Activated naive CD4-positive, alpha-beta T cell treated with anti-CD3 and anti-CD28 coated beads, Interleukin-2, amount 10 ng/mL, durations not matched to agents 7 days and 5 days (primary cell): ENCODE measurements at regions not wholly inside any gene's neighbourhood (a gene's known extent, or its start where the extent isn't known, plus 50 kb on each side); places are given as distances from the start of the nearest gene placed in this dataset.

Source experiments
- CTCF ChIA-PET: fragments of 350-600 bp; sonication (Branson Sonifier 250); formaldehyde crosslinking; loops from one replicate; lab custom pipeline; 2021; ENCODE audit warnings: antibody characterized with exemption; lab: Charles Lee
- DNase-seq: peaks from one replicate; pipeline ENCODE4 v3.0.0-alpha.2; 2020
- H3K27ac Mint-ChIP-seq: one replicate; pipeline ENCODE4 v1.8.0; 2021; ENCODE audit warnings: mild to moderate bottlenecking, moderate library complexity, mixed read lengths
- H3K27me3 Mint-ChIP-seq: one replicate; pipeline ENCODE4 v1.8.0; 2021; ENCODE audit warnings: mild to moderate bottlenecking, mixed read lengths
- H3K36me3 Mint-ChIP-seq: one replicate; pipeline ENCODE4 v1.8.0; 2021; ENCODE audit warnings: mixed read lengths
- H3K4me1 Mint-ChIP-seq: one replicate; pipeline ENCODE4 v1.8.0; 2021; ENCODE audit warnings: mixed read lengths
- H3K4me3 Mint-ChIP-seq: one replicate; pipeline ENCODE4 v1.8.0; 2021; ENCODE audit warnings: mild to moderate bottlenecking, moderate library complexity, mixed read lengths
- H3K9me3 Mint-ChIP-seq: one replicate; pipeline ENCODE4 v1.8.0; 2021; ENCODE audit warnings: mixed read lengths

DNA sequence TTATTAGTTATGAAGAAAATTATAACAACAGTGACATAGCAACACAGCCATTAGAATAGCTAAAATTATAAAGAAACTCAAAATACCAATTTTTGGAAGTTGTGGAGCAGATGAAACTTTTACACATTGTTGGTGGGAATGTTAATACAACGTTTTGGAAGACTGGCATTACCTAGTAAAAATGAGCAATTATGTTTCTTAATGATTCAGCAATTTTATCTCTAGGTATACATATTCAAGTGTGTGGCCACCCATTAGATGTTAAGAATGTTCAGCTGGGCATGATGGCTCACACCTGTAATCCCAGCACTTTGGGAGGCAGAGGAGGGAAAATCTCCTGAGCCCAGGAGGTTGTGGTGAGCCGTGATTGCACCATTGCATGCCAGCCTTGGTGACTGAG is 78.8 kb downstream of the INSIG2 start:
- H3K9me3 Mint-ChIP-seq, result peaks cover 7% of the 10 kb centered on the region
- H3K36me3 Mint-ChIP-seq, result peaks cover 3% of the 10 kb centered on the region
- H3K27ac Mint-ChIP-seq, result no peak overlapping the region
- no peaks in the 10 kb centered on the region for H3K4me1 Mint-ChIP-seq
- H3K27me3 Mint-ChIP-seq, result peaks cover 12% of the 10 kb centered on the region
- no peak for DNase-seq
- no peak overlapping the region for H3K4me3 Mint-ChIP-seq
- CTCF ChIA-PET, result no interaction called here

- H3K27me3 Mint-ChIP-seq, result peaks cover 16% of the 10 kb centered on the region
- DNase-seq, result no peak
These were observed 78.0 kb downstream of the INSIG2 start for GRCh38 chr2:118166242-118166641.

DNA sequence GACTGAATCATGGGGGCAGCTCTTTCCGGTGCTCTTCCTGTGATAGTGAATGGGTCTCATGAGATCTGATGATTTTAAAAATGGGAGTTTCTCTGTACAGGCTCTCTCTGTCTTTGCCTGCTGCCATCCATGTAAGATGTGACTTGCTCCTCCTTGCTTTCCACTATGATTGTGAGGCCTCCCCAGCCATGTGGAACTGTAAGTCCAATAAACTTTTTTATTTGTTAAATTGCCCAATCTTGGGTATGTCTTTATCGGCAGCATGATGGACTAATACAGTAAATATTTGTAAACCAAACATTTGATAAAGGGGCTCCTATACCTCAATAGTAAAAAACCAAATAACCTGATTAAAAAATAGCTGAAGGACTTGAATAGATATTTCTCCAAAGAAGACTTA is 77.3 kb downstream of the INSIG2 start:
- DNase-seq, result no peak
- Mint-ChIP-seq H3K4me1 (no peaks in the 10 kb centered on the region), H3K27me3 (peaks cover 23% of the 10 kb centered on the region), H3K9me3 (peaks cover 7% of the 10 kb centered on the region), H3K36me3 (peaks cover 3% of the 10 kb centered on the region), H3K27ac (no peak overlapping the region), H3K4me3 (no peak overlapping the region)
- CTCF ChIA-PET, result no interaction called here

More at GRCh38 chr2:118166242-118166641, 78.0 kb downstream of the INSIG2 start:
- H3K9me3 Mint-ChIP-seq, result peaks cover 7% of the 10 kb centered on the region
- no peak overlapping the region for H3K27ac Mint-ChIP-seq
- CTCF ChIA-PET, result no interaction called here
- H3K36me3 Mint-ChIP-seq, result peaks cover 3% of the 10 kb centered on the region
- H3K4me3 Mint-ChIP-seq, result no peak overlapping the region
- H3K4me1 Mint-ChIP-seq, result no peaks in the 10 kb centered on the region
